IPS DF 6.9 (cell line): ENCODE measurements at regions not wholly inside any gene's neighbourhood (a gene's known extent, or its start where the extent isn't known, plus 50 kb on each side); places are given as distances from the start of the nearest gene placed in this dataset.

Experiments used
- DNase-seq: peaks from one replicate; pipeline ENCODE4 v3.0.0-alpha.2; 2013; ENCODE audit warnings: low read depth, low spot score
- H3K27ac ChIP-seq: one replicate; pipeline ENCODE4 v1.5.1; 2013; ENCODE audit warnings: low read length, control low read depth
- H3K27me3 ChIP-seq: 2 replicates; pipeline ENCODE4 v1.6.1; 2013; ENCODE audit warnings: mild to moderate bottlenecking, low read length; ENCODE audit not compliant: control insufficient read depth, insufficient read depth
- H3K36me3 ChIP-seq: 2 replicates; pipeline ENCODE4 v1.6.1; 2013; ENCODE audit warnings: low read length; ENCODE audit not compliant: control insufficient read depth, insufficient read depth
- H3K4me1 ChIP-seq: 2 replicates; pipeline ENCODE4 v1.6.1; 2013; ENCODE audit warnings: low read length; ENCODE audit not compliant: control insufficient read depth, insufficient read depth
- H3K4me3 ChIP-seq: 2 replicates; pipeline ENCODE4 v1.5.1; 2013; ENCODE audit warnings: mild to moderate bottlenecking, low read length
- H3K9me3 ChIP-seq: 2 replicates; pipeline ENCODE4 v1.6.1; 2013; ENCODE audit warnings: low read length, inconsistent platforms; ENCODE audit not compliant: control insufficient read depth, insufficient read depth
- WGBS: extraction: QIAGEN DNeasy Blood & Tissue Kit; methylation state at CpG from one replicate; pipeline ENCODE4 v1.1.7; 2013; ENCODE audit warnings: mixed read lengths, missing lambda C conversion rate; ENCODE audit not compliant: insufficient read length, insufficient coverage; 5-methylcytosine and 5-hydroxymethylcytosine counted together

DNA sequence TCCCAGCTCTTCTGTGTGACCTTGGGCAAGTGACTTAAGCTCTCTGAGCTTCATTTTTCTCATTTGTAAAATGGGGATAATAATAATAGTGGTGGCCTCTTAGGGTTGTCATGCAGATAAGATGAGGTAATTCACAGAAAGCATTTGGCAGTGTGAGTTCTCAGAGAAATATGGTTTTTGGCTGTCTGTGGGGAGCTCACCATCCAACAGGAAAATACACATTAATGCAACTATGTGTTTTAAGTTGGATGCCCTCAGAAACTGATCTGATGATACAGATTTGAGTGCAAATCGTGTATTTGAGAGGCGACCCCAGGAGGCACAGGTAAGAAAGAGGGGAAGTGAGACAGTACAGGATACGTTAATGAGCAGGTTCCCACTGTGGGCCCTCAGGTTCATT, 56.1 kb upstream of the SPRED2 start:
- no peak overlapping the region for H3K4me3 ChIP-seq
- H3K9me3 ChIP-seq, result no peaks in the 10 kb centered on the region
- no peaks in the 10 kb centered on the region; the same call in 1 of the 2 replicates for H3K27me3 ChIP-seq
- no peak for DNase-seq
- WGBS, result no CpG with 5 or more reads among the region's 3 CpGs
- no peaks in the 10 kb centered on the region for H3K4me1 ChIP-seq
- no peak overlapping the region for H3K27ac ChIP-seq
- H3K36me3 ChIP-seq, result no peaks in the 10 kb centered on the region

DNA sequence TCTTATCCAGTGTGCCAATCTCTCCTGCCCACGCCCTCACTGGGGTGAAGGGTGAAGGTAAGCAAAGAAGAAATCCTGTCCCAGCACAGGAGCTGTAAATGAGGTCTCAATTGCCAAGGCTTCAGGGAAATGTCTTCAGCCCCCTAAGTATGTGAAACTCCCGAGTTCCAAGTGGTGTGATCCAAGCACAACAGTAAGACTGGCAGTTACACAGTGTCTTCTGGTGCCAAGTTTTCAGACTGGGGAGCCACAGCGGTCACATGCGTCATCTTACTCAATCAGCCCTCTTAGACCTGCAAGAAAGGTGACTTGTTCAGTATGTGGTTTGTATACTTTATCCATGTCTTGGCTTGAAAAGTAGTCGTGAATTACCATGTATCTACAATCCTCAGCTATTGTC, 55.0 kb upstream of the SPRED2 start:
- no peaks in the 10 kb centered on the region; the same call in 1 of the 2 replicates for H3K27me3 ChIP-seq
- no CpG with 5 or more reads among the region's 5 CpGs for WGBS

DNA sequence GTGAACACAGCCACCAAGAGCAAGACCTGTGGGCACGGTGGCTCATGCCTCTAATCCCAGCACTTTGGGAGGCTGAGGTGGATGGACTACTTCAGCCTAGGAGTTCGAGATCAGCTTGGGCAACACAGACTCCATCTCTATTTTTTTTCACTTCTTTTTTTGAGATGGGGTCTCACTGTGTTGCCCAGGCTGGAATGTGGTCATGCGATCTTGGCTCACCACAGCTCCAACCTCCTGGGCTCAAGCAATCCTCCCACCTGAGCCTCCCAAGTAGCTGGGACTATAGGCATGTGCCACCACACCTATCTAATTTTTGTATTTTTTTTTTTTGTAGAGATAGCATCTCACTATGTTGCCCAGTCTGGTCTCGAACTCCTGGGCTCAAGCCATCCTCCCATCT, 54.4 kb upstream of the SPRED2 start:
- no peaks in the 10 kb centered on the region for H3K4me1 ChIP-seq
- no peak for DNase-seq
- no CpG with 5 or more reads among the region's 4 CpGs for whole genome bisulfite sequencing
- no peaks in the 10 kb centered on the region for H3K9me3 ChIP-seq
- H3K36me3 ChIP-seq, result no peaks in the 10 kb centered on the region
- no peaks in the 10 kb centered on the region; the same call in 1 of the 2 replicates for H3K27me3 ChIP-seq
- no peak overlapping the region for H3K4me3 ChIP-seq
- H3K27ac ChIP-seq, result no peak overlapping the region

More for the DNA sequence above, 55.0 kb upstream of the SPRED2 start:
- Histone ChIP-seq H3K9me3 (no peaks in the 10 kb centered on the region), H3K27ac (no peak overlapping the region), H3K36me3 (no peaks in the 10 kb centered on the region), H3K4me1 (no peaks in the 10 kb centered on the region), H3K4me3 (no peak overlapping the region)
- DNase-seq, result no peak

GRCh38 chr2:65486282-65486681, 53.9 kb upstream of the SPRED2 start:
- no peak overlapping the region for H3K4me3 ChIP-seq
- WGBS, result no CpG with 5 or more reads among the region's 2 CpGs
- no peaks in the 10 kb centered on the region for H3K4me1 ChIP-seq
- no peaks in the 10 kb centered on the region for H3K9me3 ChIP-seq
- H3K27ac ChIP-seq, result no peak overlapping the region
- DNase-seq, result no peak
- no peaks in the 10 kb centered on the region for H3K36me3 ChIP-seq
- no peaks in the 10 kb centered on the region; the same call in 1 of the 2 replicates for H3K27me3 ChIP-seq

GRCh38 chr2:65485839-65486238, 53.4 kb upstream of the SPRED2 start:
- Histone ChIP-seq H3K27ac (no peak overlapping the region), H3K27me3 (no peaks in the 10 kb centered on the region; the same call in 1 of the 2 replicates), H3K36me3 (no peaks in the 10 kb centered on the region), H3K4me1 (no peaks in the 10 kb centered on the region), H3K9me3 (no peaks in the 10 kb centered on the region), H3K4me3 (no peak overlapping the region)
- no CpG with 5 or more reads among the region's 5 CpGs for WGBS
- DNase-seq, result no peak

- Histone ChIP-seq H3K4me3 (no peak overlapping the region), H3K9me3 (no peaks in the 10 kb centered on the region), H3K27ac (no peak overlapping the region), H3K4me1 (no peaks in the 10 kb centered on the region), H3K27me3 (no peaks in the 10 kb centered on the region), H3K36me3 (no peaks in the 10 kb centered on the region)
- no peak for DNase-seq
- no CpG with 5 or more reads among the region's 4 CpGs for WGBS
Measured at GRCh38 chr2:65483763-65484162, 51.4 kb upstream of the SPRED2 start.

GRCh38 chr2:65482971-65483370, 50.6 kb upstream of the SPRED2 start:
- Histone ChIP-seq H3K4me3 (no peak overlapping the region), H3K27me3 (no peaks in the 10 kb centered on the region), H3K4me1 (no peaks in the 10 kb centered on the region), H3K9me3 (no peaks in the 10 kb centered on the region), H3K27ac (no peak overlapping the region), H3K36me3 (no peaks in the 10 kb centered on the region)
- WGBS, result no CpG with 5 or more reads among the region's 3 CpGs
- DNase-seq, result no peak
